ENCODE measurements at regions not wholly inside any gene's neighbourhood (a gene's known extent, or its start where the extent isn't known, plus 50 kb on each side); places are given as distances from the start of the nearest gene placed in this dataset.

- DNase-seq (ENCODE audit: low read depth, low spot score) (no peak), FAIRE-seq (no peak)
- H3K79me2 ChIP-seq (ENCODE audit: control insufficient read depth, insufficient read depth, low read length) = no peaks in the 10 kb centered on the region
- no peak overlapping the region for H3K4me3 ChIP-seq (replicated peaks in 1 of 3; ENCODE audit: insufficient read depth in 1 of 3, low read depth in 1 of 3, low read length in 3 of 3)
- H3K4me2 ChIP-seq (ENCODE audit: insufficient read depth, low read length) = no peak overlapping the region
- ChIA-PET CTCF (interaction anchor here (1.7 to 1.9 kb wide), 2 partner anchors 11 to 30 kb away, joined by 4 to 6 read pairs; no protein-coding TSS in a partner anchor), POLR2A (no interaction called here)
- no peak overlapping the region for H2AFZ ChIP-seq (ENCODE audit: low read depth, low read length)
- BruUV-seq (replicated peaks) = no TSS peak
- dilution Hi-C loops (cut with MboI; ENCODE audit: extremely low pct_ligation_motif_present, low sequenced_read_pairs) (no loop called here), intact Hi-C loops (cut with micrococcal nuclease) (no loop called here)
- no peak overlapping the region for H3K27ac ChIP-seq (ENCODE audit: insufficient read depth, low read depth, low read length)
- no peak for TF ChIP-seq JUN (IDR thresholded peaks at IDR 0.05; ENCODE audit: borderline replicate concordance, insufficient read depth, insufficient read length, low read depth)
- no peaks in the 10 kb centered on the region for H4K20me1 ChIP-seq (replicated peaks; ENCODE audit: control insufficient read depth, extremely low read depth, insufficient read depth, low read length)
- no peaks in the 10 kb centered on the region for H3K36me3 ChIP-seq (ENCODE audit: control insufficient read depth in 2 of 2, extremely low read depth in 1 of 2, insufficient read depth in 2 of 2, low read length in 2 of 2)
- no peak overlapping the region for H3K9ac ChIP-seq (replicated peaks; ENCODE audit: extremely low read depth, insufficient read depth, low read length)
- no peaks in the 10 kb centered on the region for H3K9me1 ChIP-seq (replicated peaks; ENCODE audit: control insufficient read depth, extremely low read depth, insufficient read depth, low read length)
- no peaks in the 10 kb centered on the region for H3K9me3 ChIP-seq (replicated peaks; ENCODE audit: control insufficient read depth, insufficient read depth, low read length)
- H3K27me3 ChIP-seq (ENCODE audit: control insufficient read depth in 2 of 2, insufficient read depth in 2 of 2, low read length in 2 of 2) = no peaks in the 10 kb centered on the region
- peaks cover 13% of the 10 kb centered on the region for H3K4me1 ChIP-seq (ENCODE audit: control insufficient read depth, extremely low read depth, insufficient read depth, low read length)
These were observed 328.4 kb downstream of the PRL start for GRCh38 chr6:21968411-21968810.

DNA sequence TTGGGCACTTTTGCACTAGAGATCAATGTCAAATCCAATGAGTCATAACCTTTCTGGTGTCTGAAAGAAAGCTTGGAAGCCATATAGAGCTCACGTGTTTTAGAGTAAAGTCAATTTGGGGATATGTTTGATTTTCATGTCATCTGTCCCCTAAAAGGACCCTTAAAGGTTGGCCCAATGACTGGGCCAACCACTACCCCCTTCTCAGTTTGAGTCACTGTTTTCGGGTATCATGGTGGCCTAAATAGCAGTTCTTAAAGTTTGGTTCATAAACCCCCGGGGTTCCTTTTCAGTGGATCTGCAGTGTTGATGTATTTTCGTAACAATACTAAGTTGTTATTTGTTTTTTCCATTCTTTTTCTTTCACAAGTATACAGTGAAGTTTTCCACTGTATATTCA lies 327.6 kb downstream of the PRL start:
- no peaks in the 10 kb centered on the region for H3K36me3 ChIP-seq (ENCODE audit: control insufficient read depth in 2 of 2, extremely low read depth in 1 of 2, insufficient read depth in 2 of 2, low read length in 2 of 2)
- no peak overlapping the region for H3K4me2 ChIP-seq (ENCODE audit: insufficient read depth, low read length)
- no peak for FAIRE-seq
- TF ChIP-seq JUN (IDR thresholded peaks at IDR 0.05; ENCODE audit: borderline replicate concordance, insufficient read depth, insufficient read length, low read depth) = no peak
- TF ChIP-seq MYC (IDR thresholded peaks at IDR 0.05; ENCODE audit: low read depth, low read length) = no peak
- no peak for TF ChIP-seq POLR2A (IDR thresholded peaks at IDR 0.05; ENCODE audit: low read depth, low read length)
- TF ChIP-seq POLR2AphosphoS5 (IDR thresholded peaks at IDR 0.05; ENCODE audit: insufficient read depth, low read depth, low read length) = no peak
- no peak for TF ChIP-seq MAX (IDR thresholded peaks at IDR 0.05; ENCODE audit: insufficient read depth, insufficient read length)
- TF ChIP-seq EZH2 (IDR thresholded peaks at IDR 0.05; ENCODE audit: borderline replicate concordance, low read depth, low read length, severe bottlenecking) = no peak
- TF ChIP-seq CTCF (IDR thresholded peaks at IDR 0.05; ENCODE audit: extremely low read depth in 1 of 2, insufficient read depth in 1 of 2, low read depth in 1 of 2, low read length in 2 of 2) = no peak
- no peak for TF ChIP-seq GATA2 (IDR thresholded peaks at IDR 0.05; ENCODE audit: insufficient read depth, insufficient read length, low read depth, low read length)
- TF ChIP-seq FOS (IDR thresholded peaks at IDR 0.05; ENCODE audit: borderline replicate concordance, insufficient read depth, low read length) = no peak
- BruUV-seq (replicated peaks) = no TSS peak
- DNase-seq (ENCODE audit: low read depth, low spot score) = no peak
- no peaks in the 10 kb centered on the region for H3K27me3 ChIP-seq (ENCODE audit: control insufficient read depth in 2 of 2, insufficient read depth in 2 of 2, low read length in 2 of 2)
- intact Hi-C loops (cut with micrococcal nuclease) (no loop called here), dilution Hi-C loops (cut with MboI; ENCODE audit: extremely low pct_ligation_motif_present, low sequenced_read_pairs) (no loop called here)
- POLR2A ChIA-PET = no interaction called here
- H3K9me1 ChIP-seq (replicated peaks; ENCODE audit: control insufficient read depth, extremely low read depth, insufficient read depth, low read length) = no peaks in the 10 kb centered on the region
- H3K79me2 ChIP-seq (ENCODE audit: control insufficient read depth, insufficient read depth, low read length) = no peaks in the 10 kb centered on the region
- CTCF ChIA-PET = no interaction called here
- H3K4me1 ChIP-seq (ENCODE audit: control insufficient read depth, extremely low read depth, insufficient read depth, low read length) = peaks cover 13% of the 10 kb centered on the region
- no peak overlapping the region for H2AFZ ChIP-seq (ENCODE audit: low read depth, low read length)
- no peak overlapping the region for H3K9ac ChIP-seq (replicated peaks; ENCODE audit: extremely low read depth, insufficient read depth, low read length)
- no peak overlapping the region for H3K4me3 ChIP-seq (replicated peaks in 1 of 3; ENCODE audit: insufficient read depth in 1 of 3, low read depth in 1 of 3, low read length in 3 of 3)
- H4K20me1 ChIP-seq (replicated peaks; ENCODE audit: control insufficient read depth, extremely low read depth, insufficient read depth, low read length) = no peaks in the 10 kb centered on the region
- H3K27ac ChIP-seq (ENCODE audit: insufficient read depth, low read depth, low read length) = no peak overlapping the region
- no peaks in the 10 kb centered on the region for H3K9me3 ChIP-seq (replicated peaks; ENCODE audit: control insufficient read depth, insufficient read depth, low read length)

All from endothelial cell of umbilical vein (primary cell).